Heart left ventricle (tissue), 16 donors: ENCODE measurements at regions not wholly inside any gene's neighbourhood (a gene's known extent, or its start where the extent isn't known, plus 50 kb on each side); places are given as distances from the start of the nearest gene placed in this dataset.

Source experiments
- ATAC-seq, 4 donors: fragments of 200-7000 bp; cut with Tn5 transposase; one replicate each; pipeline ENCODE4 v1.9.1; 2020 to 2022; ENCODE audit warnings: moderate library complexity in 4 of 4, mild to moderate bottlenecking in 3 of 4, moderate number of reproducible peaks in 1 of 4
- DNase-seq, 5 donors: peaks; one replicate each; pipeline ENCODE4 v3.0.0-alpha.2; 2020
- H3K27ac ChIP-seq, 12 donors: fragments of 200-600 bp; sonication (generic) in 4 of 12; one replicate each; pipeline versions ENCODE4 v1.5.0 to v1.8.0; 2016 to 2022; ENCODE audit warnings: mild to moderate bottlenecking in 2 of 12
- H3K27me3 ChIP-seq, 9 donors: fragments of 200-600 bp; sonication (generic) in 2 of 9; one replicate each; pipeline versions ENCODE4 v1.5.1 to v1.8.0; 2016 to 2022; ENCODE audit warnings: mild to moderate bottlenecking in 3 of 9
- H3K36me3 ChIP-seq, 9 donors: fragments of 200-600 bp; sonication (generic) in 2 of 9; one replicate each; pipeline versions ENCODE4 v1.5.0 to v1.8.0; 2018 to 2022; ENCODE audit warnings: mild to moderate bottlenecking in 2 of 9
- H3K4me1 ChIP-seq, 12 donors: fragments of 200-600 bp; sonication (generic) in 4 of 12; one replicate each; pipeline versions ENCODE4 v1.5.0 to v1.8.0; 2016 to 2022; ENCODE audit warnings: mild to moderate bottlenecking in 3 of 12
- H3K4me3 ChIP-seq, 12 donors: fragments of 200-600 bp; sonication (generic) in 4 of 12; one replicate each; pipeline versions ENCODE4 v1.5.0 to v1.8.0; 2017 to 2022; ENCODE audit warnings: mild to moderate bottlenecking in 9 of 12, moderate library complexity in 4 of 12
- H3K9me3 ChIP-seq, 12 donors: fragments of 200-600 bp; sonication (generic) in 4 of 12; one replicate each; pipeline versions ENCODE4 v1.5.0 to v1.8.0; 2016 to 2022; ENCODE audit warnings: mild to moderate bottlenecking in 1 of 12
- CTCF ChIP-seq, 12 donors: fragments of 200-600 bp; sonication (generic) in 4 of 12; IDR thresholded peaks; one replicate each; pipeline versions ENCODE4 v1.5.0 to v1.8.0; 2018 to 2022; ENCODE audit warnings: antibody characterized with exemption in 12 of 12, mild to moderate bottlenecking in 5 of 12
- POLR2A ChIP-seq, 2 donors: fragments of 450-650 bp; IDR thresholded peaks; one replicate each; pipeline ENCODE4 v1.6.1; 2017; ENCODE audit warnings: antibody characterized with exemption in 2 of 2, mild to moderate bottlenecking in 2 of 2, moderate library complexity in 2 of 2
- WGBS, 4 donors: extraction: QIAGEN DNeasy Blood & Tissue Kit in 2 of 4; methylation state at CpG; one replicate each; pipeline versions ENCODE4 v1.1.5 to v1.1.7; 2013 to 2018; 5-methylcytosine and 5-hydroxymethylcytosine counted together
- intact Hi-C, 10 donors: fragments of 100-400 bp; cut with DNase I; formaldehyde crosslinking; loops; one replicate each; pipeline versions ENCODE4 v1.11.1 to v1.14.2; 2022
- donor health status: ischemic (EF 13 %, LVEDD 7.1; RV severe dilation, severe dysfunction).
- donor health status: healthy with polysubstance abuse.
- donor health status: DM: no; HTN: yes; CAD: no.
- donor health status: DM: no; HTN: no; CAD: no.
- donor health status: ischemic (EF 25% LVEDD 6.9; RV normal size, moderate dysfunction).
- donor health status: ischemic (EF 25% LVEDD 5.7; RV mildly dilated, moderate dysfunction).
- donor health status: healthy.
- donor health status: DM: yes; HTN: yes; CAD: no.
- donor health status: ischemic (EF 35%, LVEDD 5.7; RV mildly dilated, moderate dysfunction).
- donor health status: nonischemic (EF 11% LVEDD 7.7; RV severe dilation, severe dysfunction).
- donor health status: DM: yes; HTN: yes; CAD: no.
- donor health status: PGD.
- donor health status: ischemic (EF 29% LVEDD 5.4; RV normal size, mild dysfunction).
- donor health status: nonischemic (EF 23%, LVEDD 6.1; RV moderate dilation, normal function).

- WGBS, 4 donors, result 72 to 78% (median 75%) methylated on average over 9 of the region's 9 CpGs
- DNase-seq (no peak), ATAC-seq (no peak)
- Histone ChIP-seq H3K36me3 (no peaks in the 10 kb centered on the region), H3K4me3 (no peak overlapping the region), H3K4me1 (no peaks in the 10 kb centered on the region), H3K27me3 (no peaks in the 10 kb centered on the region), H3K9me3 (no peaks in the 10 kb centered on the region), H3K27ac (no peak overlapping the region)
- TF ChIP-seq POLR2A (IDR thresholded peaks at IDR 0.05) (no peak), CTCF (IDR thresholded peaks at IDR 0.05) (no peak)
- intact Hi-C loops, result loop anchor here in 2 of 10 donors (10.0 kb wide), 2 partner anchors 46 to 56 kb away; no protein-coding TSS in a partner anchor
Measured at GRCh38 chr18:13998571-13998970, 83.2 kb upstream of the MC2R start.

GRCh38 chr18:13993730-13994129 lies 78.4 kb upstream of the MC2R start:
- no peaks in the 10 kb centered on the region for H3K4me1 ChIP-seq
- intact Hi-C loops, result loop anchor here in 2 of 10 donors (10.0 kb wide), 2 partner anchors 51 to 61 kb away; no protein-coding TSS in a partner anchor
- no peaks in the 10 kb centered on the region for H3K27me3 ChIP-seq
- ATAC-seq (no peak), DNase-seq (no peak)
- peaks cover 0 to 5% (median 0%) of the 10 kb centered on the region in 12 donors for H3K9me3 ChIP-seq
- TF ChIP-seq POLR2A (IDR thresholded peaks at IDR 0.05), result no peak
- no peak for TF ChIP-seq CTCF (IDR thresholded peaks at IDR 0.05)
- no peak overlapping the region for H3K27ac ChIP-seq
- WGBS, 4 donors, result 64 to 72% (median 66%) methylated on average over 5 of the region's 5 CpGs
- no peaks in the 10 kb centered on the region for H3K36me3 ChIP-seq
- no peak overlapping the region for H3K4me3 ChIP-seq

- H3K4me1 ChIP-seq, result no peaks in the 10 kb centered on the region
- peaks cover 0 to 5% (median 0%) of the 10 kb centered on the region in 9 donors for H3K27me3 ChIP-seq
- WGBS, 4 donors, result 50 to 66% (median 60%) methylated on average over 3 of the region's 3 CpGs
- TF ChIP-seq POLR2A (IDR thresholded peaks at IDR 0.05), result no peak
- TF ChIP-seq CTCF (IDR thresholded peaks at IDR 0.05), result no peak
- H3K36me3 ChIP-seq, result no peaks in the 10 kb centered on the region
- peaks cover 0 to 5% (median 0%) of the 10 kb centered on the region in 12 donors for H3K9me3 ChIP-seq
- no peak overlapping the region for H3K27ac ChIP-seq
- ATAC-seq, result no peak
- no peak for DNase-seq
- no peak overlapping the region for H3K4me3 ChIP-seq
- intact Hi-C loops, result loop anchor here in 2 of 10 donors (10.0 kb wide), 2 partner anchors 52 to 62 kb away; no protein-coding TSS in a partner anchor
Measured at GRCh38 chr18:13992826-13993540, 77.6 kb upstream of the MC2R start.

GRCh38 chr18:13989199-13989598 lies 73.9 kb upstream of the MC2R start:
- no peaks in the 10 kb centered on the region for H3K36me3 ChIP-seq
- no peak overlapping the region for H3K27ac ChIP-seq
- no peak for ATAC-seq
- peaks cover 0 to 10% (median 0%) of the 10 kb centered on the region in 12 donors for H3K9me3 ChIP-seq
- no peaks in the 10 kb centered on the region for H3K4me1 ChIP-seq
- peaks cover 0 to 5% (median 0%) of the 10 kb centered on the region in 9 donors for H3K27me3 ChIP-seq
- no peak overlapping the region for H3K4me3 ChIP-seq
- intact Hi-C loops, result loop anchor here in 1 of 10 donors (10.0 kb wide), 1 partner anchor 66 kb away; no protein-coding TSS in a partner anchor
- TF ChIP-seq CTCF (IDR thresholded peaks at IDR 0.05) (no peak), POLR2A (IDR thresholded peaks at IDR 0.05) (no peak)
- DNase-seq, result no peak
